Sigmoid colon (tissue), 6 donors: ENCODE measurements at regions not wholly inside any gene's neighbourhood (a gene's known extent, or its start where the extent isn't known, plus 50 kb on each side); places are given as distances from the start of the nearest gene placed in this dataset.

ENCODE experiments used
- DNase-seq: peaks from one replicate; pipeline ENCODE4 v3.0.0-alpha.2; 2019
- H3K27ac ChIP-seq, 4 donors: fragments of 200-600 bp; sonication (generic); one replicate each; pipeline ENCODE4 v1.5.1; 2016 to 2019; ENCODE audit warnings: mild to moderate bottlenecking in 1 of 4
- H3K27me3 ChIP-seq, 3 donors: fragments of 200-600 bp; sonication (generic); one replicate each; pipeline ENCODE4 v1.5.1; 2019; ENCODE audit warnings: mild to moderate bottlenecking in 1 of 3
- H3K36me3 ChIP-seq, 4 donors: fragments of 200-600 bp; sonication (generic); one replicate each; pipeline ENCODE4 v1.5.1; 2016 to 2019
- H3K4me1 ChIP-seq, 4 donors: fragments of 200-600 bp; sonication (generic); one replicate each; pipeline ENCODE4 v1.5.1; 2017 to 2019
- H3K4me3 ChIP-seq, 4 donors: fragments of 200-600 bp; sonication (generic); one replicate each; pipeline ENCODE4 v1.5.1; 2017 to 2019; ENCODE audit warnings: mild to moderate bottlenecking in 2 of 4, moderate library complexity in 1 of 4
- H3K9me3 ChIP-seq, 4 donors: fragments of 200-600 bp in 3 of 4; sonication (generic) in 3 of 4; one replicate each; pipeline versions ENCODE4 v1.5.1 to v1.6.1; 2013 to 2019
- EP300 ChIP-seq, 4 donors: sonication (generic); formaldehyde crosslinking; IDR thresholded peaks; one replicate each; pipeline ENCODE4 v1.6.1; 2017; ENCODE audit warnings: antibody characterized with exemption in 4 of 4
- POLR2A ChIP-seq, 2 donors: fragments of 450-650 bp; IDR thresholded peaks; one replicate each; pipeline ENCODE4 v1.6.1; 2016; ENCODE audit warnings: antibody characterized with exemption in 2 of 2, mild to moderate bottlenecking in 2 of 2, moderate library complexity in 2 of 2
- POLR2AphosphoS5 ChIP-seq, 4 donors: sonication (generic); formaldehyde crosslinking; IDR thresholded peaks; one replicate each; pipeline ENCODE4 v1.6.1; 2017; ENCODE audit warnings: antibody characterized with exemption in 4 of 4
- WGBS, 2 donors: extraction: QIAGEN DNeasy Blood & Tissue Kit; methylation state at CpG; one replicate each; pipeline ENCODE4 v1.1.7; 2013; 5-methylcytosine and 5-hydroxymethylcytosine counted together
- intact Hi-C: fragments of 100-400 bp; cut with DNase I; formaldehyde crosslinking; loops from one replicate; pipeline ENCODE4 v1.15.1; 2023
- TF ChIP-seq, protein P1 (sequence below), 4 experiments: fragments of 450-650 bp in 3 of 4; fragments of 200-600 bp in 1 of 4; IDR thresholded peaks; one replicate each; pipeline ENCODE4 v1.5.1; 2016 to 2019; ENCODE audit warnings: antibody characterized with exemption in 4 of 4, mild to moderate bottlenecking in 3 of 4, moderate library complexity in 2 of 4
- donor health status: healthy with polysubstance abuse.
- donor health status: healthy.

DNA sequence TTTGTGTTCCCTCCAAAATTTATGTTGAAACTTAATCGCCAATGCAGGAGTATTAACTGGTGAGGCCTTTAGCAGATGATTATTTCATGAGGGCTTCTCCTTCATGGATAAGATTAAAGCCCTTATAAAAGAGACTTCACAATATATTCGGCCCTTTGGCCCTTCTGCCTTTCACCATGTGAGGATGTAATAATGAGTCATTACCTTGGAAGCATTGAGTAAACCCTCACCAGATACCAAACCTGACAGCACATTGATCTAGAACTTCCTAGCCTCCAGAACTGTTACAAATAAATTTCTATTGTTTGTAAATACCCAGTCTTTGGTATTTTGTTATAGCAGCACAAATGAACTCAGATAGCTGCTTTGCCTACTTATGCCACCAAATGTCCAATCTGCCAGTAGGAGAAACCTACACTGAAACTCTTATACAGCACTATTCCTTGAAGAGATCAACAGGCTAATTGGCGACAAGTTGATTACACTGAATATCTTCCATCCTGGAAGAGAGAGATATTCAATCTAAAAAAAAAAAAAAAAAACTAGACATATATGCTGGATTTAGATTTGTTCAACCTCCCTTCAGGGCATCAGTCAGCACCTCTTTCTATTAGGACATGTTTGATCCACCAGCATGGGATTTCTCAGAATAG lies 125.9 kb upstream of the COL5A2 start:
- Histone ChIP-seq H3K4me3 (no peak overlapping the region), H3K9me3 (no peaks in the 10 kb centered on the region), H3K36me3 (no peaks in the 10 kb centered on the region), H3K27ac (no peak overlapping the region), H3K4me1 (no peaks in the 10 kb centered on the region), H3K27me3 (no peaks in the 10 kb centered on the region)
- intact Hi-C loops: no loop called here
- TF ChIP-seq, protein P1, sequence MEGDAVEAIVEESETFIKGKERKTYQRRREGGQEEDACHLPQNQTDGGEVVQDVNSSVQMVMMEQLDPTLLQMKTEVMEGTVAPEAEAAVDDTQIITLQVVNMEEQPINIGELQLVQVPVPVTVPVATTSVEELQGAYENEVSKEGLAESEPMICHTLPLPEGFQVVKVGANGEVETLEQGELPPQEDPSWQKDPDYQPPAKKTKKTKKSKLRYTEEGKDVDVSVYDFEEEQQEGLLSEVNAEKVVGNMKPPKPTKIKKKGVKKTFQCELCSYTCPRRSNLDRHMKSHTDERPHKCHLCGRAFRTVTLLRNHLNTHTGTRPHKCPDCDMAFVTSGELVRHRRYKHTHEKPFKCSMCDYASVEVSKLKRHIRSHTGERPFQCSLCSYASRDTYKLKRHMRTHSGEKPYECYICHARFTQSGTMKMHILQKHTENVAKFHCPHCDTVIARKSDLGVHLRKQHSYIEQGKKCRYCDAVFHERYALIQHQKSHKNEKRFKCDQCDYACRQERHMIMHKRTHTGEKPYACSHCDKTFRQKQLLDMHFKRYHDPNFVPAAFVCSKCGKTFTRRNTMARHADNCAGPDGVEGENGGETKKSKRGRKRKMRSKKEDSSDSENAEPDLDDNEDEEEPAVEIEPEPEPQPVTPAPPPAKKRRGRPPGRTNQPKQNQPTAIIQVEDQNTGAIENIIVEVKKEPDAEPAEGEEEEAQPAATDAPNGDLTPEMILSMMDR (IDR thresholded peaks at IDR 0.05): no peak
- 80 to 85% methylated on average over 3 of the region's 3 CpGs for WGBS, 2 donors
- DNase-seq: no peak

DNA sequence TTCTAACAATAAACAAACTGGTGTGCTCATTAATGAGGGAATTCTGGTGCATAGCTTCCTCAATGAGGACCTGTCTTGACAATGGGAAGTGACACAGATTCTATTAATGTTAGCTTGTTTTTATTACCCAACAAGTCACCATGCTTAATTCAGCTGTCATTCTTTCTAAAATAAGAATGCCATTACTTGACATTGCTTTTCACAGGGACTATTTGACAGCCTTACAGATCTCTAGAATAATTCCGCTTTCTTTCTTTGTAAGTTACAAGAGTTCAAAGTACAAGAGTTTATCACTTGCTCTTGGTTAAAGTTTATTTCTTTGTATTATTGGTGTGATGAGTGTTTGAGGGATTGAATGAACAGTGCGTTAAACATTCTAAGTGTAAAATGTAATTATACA lies 127.0 kb upstream of the COL5A2 start:
- DNase-seq: no peak
- 31 to 72% methylated on average over 2 of the region's 2 CpGs for WGBS, 2 donors

DNA sequence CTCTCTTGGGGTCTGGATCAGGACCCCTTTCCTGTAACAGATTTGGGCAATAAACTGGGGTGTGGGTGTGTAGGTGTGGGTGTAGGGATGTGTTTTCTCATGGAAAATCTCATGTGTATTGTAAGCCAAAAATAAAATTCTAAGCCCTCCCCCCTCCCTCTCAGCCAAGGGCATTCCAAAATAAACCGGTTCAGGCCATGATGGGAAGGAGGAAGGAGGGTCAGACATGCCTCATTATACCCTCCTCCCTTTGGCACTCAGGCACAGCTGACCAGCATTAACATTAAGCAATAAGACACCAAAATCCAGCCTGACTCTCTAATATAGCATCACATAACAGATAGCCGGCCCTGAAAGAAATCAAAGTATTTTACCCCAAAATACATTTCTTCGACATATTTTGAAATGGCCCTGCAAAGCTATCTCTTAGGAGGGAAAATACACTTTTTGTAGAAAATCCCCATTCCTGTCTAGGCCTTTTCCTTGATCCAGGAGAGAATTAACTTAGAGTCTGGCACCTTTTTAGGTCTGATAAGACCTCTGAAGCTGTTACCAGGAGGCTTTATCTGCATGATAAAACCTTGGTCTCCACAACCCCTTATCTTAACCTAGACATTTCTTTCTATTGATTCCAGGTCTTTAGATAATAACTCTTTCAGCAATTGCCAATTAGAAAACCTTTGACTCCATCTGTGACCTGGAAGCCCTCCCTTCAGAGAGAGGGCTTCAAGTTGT lies 128.7 kb upstream of the COL5A2 start:
- DNase-seq: no peak
- Histone ChIP-seq H3K4me3 (no peak overlapping the region), H3K27me3 (no peaks in the 10 kb centered on the region), H3K27ac (no peak overlapping the region), H3K4me1 (no peaks in the 10 kb centered on the region), H3K9me3 (no peaks in the 10 kb centered on the region), H3K36me3 (no peaks in the 10 kb centered on the region)
- TF ChIP-seq POLR2A (IDR thresholded peaks at IDR 0.05) (no peak), EP300 (IDR thresholded peaks at IDR 0.05) (no peak), POLR2AphosphoS5 (IDR thresholded peaks at IDR 0.05) (no peak)
- TF ChIP-seq, protein P1 (IDR thresholded peaks at IDR 0.05): no peak
- intact Hi-C loops: no loop called here
- 84 to 88% methylated on average over 3 of the region's 3 CpGs for WGBS, 2 donors

More for the DNA sequence above, 127.0 kb upstream of the COL5A2 start:
- TF ChIP-seq EP300 (IDR thresholded peaks at IDR 0.05) (no peak), POLR2A (IDR thresholded peaks at IDR 0.05) (no peak)
- no peaks in the 10 kb centered on the region for H3K9me3 ChIP-seq
- H3K4me3 ChIP-seq: no peak overlapping the region
- H3K36me3 ChIP-seq: no peaks in the 10 kb centered on the region
- H3K4me1 ChIP-seq: no peaks in the 10 kb centered on the region
- H3K27ac ChIP-seq: no peak overlapping the region
- H3K27me3 ChIP-seq: no peaks in the 10 kb centered on the region
- intact Hi-C loops: no loop called here

DNA sequence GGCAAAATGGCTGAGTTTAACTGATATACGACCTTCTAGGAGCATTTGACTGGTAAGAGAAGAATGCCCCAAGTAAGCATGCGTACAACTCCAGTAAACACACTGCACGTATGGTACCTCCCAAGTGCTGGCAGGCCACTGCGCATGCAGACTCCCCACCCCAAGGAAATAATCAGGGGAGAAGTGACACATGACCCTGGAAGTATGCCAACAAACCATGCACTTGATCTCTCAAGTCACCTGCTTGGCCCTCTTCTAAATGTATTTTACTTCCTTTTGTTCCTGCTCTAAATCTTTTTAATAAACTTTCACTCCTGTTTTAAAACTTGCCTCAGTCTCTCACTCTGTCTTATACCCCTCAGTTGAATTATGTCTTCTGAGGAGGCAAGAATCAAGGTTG lies 129.8 kb upstream of the COL5A2 start:
- Histone ChIP-seq H3K27ac (no peak overlapping the region), H3K27me3 (no peaks in the 10 kb centered on the region), H3K4me3 (no peak overlapping the region), H3K36me3 (no peaks in the 10 kb centered on the region), H3K4me1 (no peaks in the 10 kb centered on the region), H3K9me3 (no peaks in the 10 kb centered on the region)
- no peak for DNase-seq
- intact Hi-C loops: no loop called here
- WGBS, 2 donors: 56 to 78% methylated on average over 4 of the region's 4 CpGs
- TF ChIP-seq POLR2AphosphoS5 (IDR thresholded peaks at IDR 0.05): no peak
- TF ChIP-seq EP300 (IDR thresholded peaks at IDR 0.05): no peak

DNA sequence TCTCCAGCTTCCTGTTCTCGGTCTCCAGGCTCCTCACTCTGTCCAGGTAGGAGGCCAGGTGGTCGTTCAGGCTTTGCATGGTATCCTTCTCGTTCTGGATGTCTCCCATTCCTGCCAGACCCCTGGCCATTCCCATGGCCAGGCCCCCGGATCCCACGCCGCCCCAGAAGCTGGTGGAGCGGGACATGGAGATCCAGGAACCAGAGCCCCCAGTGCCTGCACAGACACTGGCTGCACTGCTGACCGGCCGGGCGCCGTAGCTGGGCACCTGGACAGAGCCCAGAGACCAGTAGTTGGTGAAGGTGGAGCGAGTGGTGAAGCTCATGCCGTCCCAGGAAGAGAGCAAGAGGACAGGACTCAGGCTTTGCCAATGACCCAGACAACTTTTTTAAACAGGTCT lies 129.1 kb upstream of the WDR75 start:
- no peak overlapping the region for H3K27ac ChIP-seq
- DNase-seq: no peak
- intact Hi-C loops: no loop called here
- no peaks in the 10 kb centered on the region for H3K27me3 ChIP-seq
- H3K36me3 ChIP-seq: no peaks in the 10 kb centered on the region
- no peak overlapping the region for H3K4me3 ChIP-seq
- no peaks in the 10 kb centered on the region for H3K4me1 ChIP-seq
- TF ChIP-seq, protein P1 (IDR thresholded peaks at IDR 0.05): no peak
- TF ChIP-seq POLR2AphosphoS5 (IDR thresholded peaks at IDR 0.05): no peak
- no peak for TF ChIP-seq EP300 (IDR thresholded peaks at IDR 0.05)
- TF ChIP-seq POLR2A (IDR thresholded peaks at IDR 0.05): no peak
- H3K9me3 ChIP-seq: no peaks in the 10 kb centered on the region
- WGBS, 2 donors: 95 to 97% methylated on average over 13 of the region's 13 CpGs
